SU-DHL-6 (cell line): ENCODE measurements at regions not wholly inside any gene's neighbourhood (a gene's known extent, or its start where the extent isn't known, plus 50 kb on each side); places are given as distances from the start of the nearest gene placed in this dataset.

ENCODE experiments used
- EZH2phosphoT487 ChIP-seq: fragments of 200-600 bp; sonication (generic), shearing (Covaris generic); conservative IDR thresholded peaks from 2 replicates; pipeline ENCODE4 v1.6.1; 2018; ENCODE audit warnings: mild to moderate bottlenecking, antibody characterized with exemption, low read length, moderate library complexity, mixed read lengths
- TF ChIP-seq, protein P1 (sequence below): fragments of 200-600 bp; sonication (generic); IDR thresholded peaks from one replicate; pipeline ENCODE4 v1.5.1; 2017; ENCODE audit warnings: antibody characterized with exemption, mild to moderate bottlenecking, low read length, moderate library complexity; ENCODE audit not compliant: insufficient read depth, poor library complexity, severe bottlenecking

DNA sequence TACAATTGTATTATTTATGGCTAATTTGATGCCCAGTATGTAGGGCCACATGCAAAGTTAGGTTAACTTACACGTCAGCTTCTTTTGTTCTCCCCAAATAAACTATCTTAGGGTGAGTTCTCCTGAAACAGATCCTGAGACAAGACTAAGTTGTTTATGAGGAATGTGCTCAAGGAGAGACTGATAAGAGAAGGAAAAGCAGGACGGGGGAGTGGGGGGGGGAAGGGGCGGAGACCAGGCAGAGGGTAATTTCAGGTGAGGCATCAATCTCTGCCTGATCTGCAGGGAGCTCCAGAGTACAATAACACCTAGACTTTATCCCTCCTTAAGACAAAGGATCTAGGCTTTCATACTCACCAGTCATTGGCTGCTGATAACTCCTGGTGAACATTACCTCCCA, 220.6 kb upstream of the BTBD3 start:
- TF ChIP-seq, protein P1, sequence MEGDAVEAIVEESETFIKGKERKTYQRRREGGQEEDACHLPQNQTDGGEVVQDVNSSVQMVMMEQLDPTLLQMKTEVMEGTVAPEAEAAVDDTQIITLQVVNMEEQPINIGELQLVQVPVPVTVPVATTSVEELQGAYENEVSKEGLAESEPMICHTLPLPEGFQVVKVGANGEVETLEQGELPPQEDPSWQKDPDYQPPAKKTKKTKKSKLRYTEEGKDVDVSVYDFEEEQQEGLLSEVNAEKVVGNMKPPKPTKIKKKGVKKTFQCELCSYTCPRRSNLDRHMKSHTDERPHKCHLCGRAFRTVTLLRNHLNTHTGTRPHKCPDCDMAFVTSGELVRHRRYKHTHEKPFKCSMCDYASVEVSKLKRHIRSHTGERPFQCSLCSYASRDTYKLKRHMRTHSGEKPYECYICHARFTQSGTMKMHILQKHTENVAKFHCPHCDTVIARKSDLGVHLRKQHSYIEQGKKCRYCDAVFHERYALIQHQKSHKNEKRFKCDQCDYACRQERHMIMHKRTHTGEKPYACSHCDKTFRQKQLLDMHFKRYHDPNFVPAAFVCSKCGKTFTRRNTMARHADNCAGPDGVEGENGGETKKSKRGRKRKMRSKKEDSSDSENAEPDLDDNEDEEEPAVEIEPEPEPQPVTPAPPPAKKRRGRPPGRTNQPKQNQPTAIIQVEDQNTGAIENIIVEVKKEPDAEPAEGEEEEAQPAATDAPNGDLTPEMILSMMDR: no peak
- no peak for TF ChIP-seq EZH2phosphoT487
